ENCODE measurements at regions not wholly inside any gene's neighbourhood (a gene's known extent, or its start where the extent isn't known, plus 50 kb on each side); places are given as distances from the start of the nearest gene placed in this dataset.
"Not testable (repeated sequence)": the region's sequence is repeated elsewhere in the genome, so short reads cannot be mapped to it uniquely, and the experiment has no call there.

- DNase-seq: no peak
Measured at GRCh38 chr4:163697121-163697520, 202.6 kb downstream of the TMA16 start.

- not testable (repeated sequence) for DNase-seq
Measured at GRCh38 chr4:163700383-163700782, 205.9 kb downstream of the TMA16 start.

- DNase-seq: no peak
Measured at GRCh38 chr4:163701916-163702315, 207.4 kb downstream of the TMA16 start.

- DNase-seq: no peak
Measured at GRCh38 chr4:163702736-163703135, 208.2 kb downstream of the TMA16 start.

- no peak for DNase-seq
Measured at GRCh38 chr4:163703251-163703650, 208.8 kb downstream of the TMA16 start.

- DNase-seq: no peak
Measured at GRCh38 chr4:163707873-163708272, 213.4 kb downstream of the TMA16 start.

- no peak for DNase-seq
Measured at GRCh38 chr4:163709601-163710000, 215.1 kb downstream of the TMA16 start.

- no peak for DNase-seq
Measured at GRCh38 chr4:163710158-163710557, 215.7 kb downstream of the TMA16 start.

- not testable (repeated sequence) for DNase-seq
Measured at GRCh38 chr4:163724495-163724894, 230.0 kb downstream of the TMA16 start.

- no peak for DNase-seq
Measured at GRCh38 chr4:163726641-163727040, 232.2 kb downstream of the TMA16 start.

GRCh38 chr4:163731071-163731470, 236.6 kb downstream of the TMA16 start:
- DNase-seq: no peak

- DNase-seq: no peak
Measured at GRCh38 chr4:163732473-163732872, 238.0 kb downstream of the TMA16 start.

GRCh38 chr4:163736876-163737275, 242.4 kb downstream of the TMA16 start:
- no peak for DNase-seq

- DNase-seq: not testable (repeated sequence)
Measured at GRCh38 chr4:163737846-163738245, 243.4 kb downstream of the TMA16 start.

- DNase-seq: no peak
Measured at GRCh38 chr4:163738521-163738920, 244.0 kb downstream of the TMA16 start.

GRCh38 chr4:163744861-163745260, 250.4 kb downstream of the TMA16 start:
- DNase-seq: no peak

- no peak for DNase-seq
Measured at GRCh38 chr4:163747293-163747692, 252.8 kb downstream of the TMA16 start.

GRCh38 chr4:163747886-163748285, 253.4 kb downstream of the TMA16 start:
- no peak for DNase-seq

- DNase-seq: peak; percentile 17
Measured at GRCh38 chr4:163748449-163748848, 254.0 kb downstream of the TMA16 start.

- no peak for DNase-seq
Measured at GRCh38 chr4:163755013-163755412, 260.5 kb downstream of the TMA16 start.

GRCh38 chr4:163757219-163757618, 262.7 kb downstream of the TMA16 start:
- no peak for DNase-seq

- DNase-seq: no peak
Measured at GRCh38 chr4:163758032-163758431, 263.5 kb downstream of the TMA16 start.

GRCh38 chr4:163762741-163763140, 268.3 kb downstream of the TMA16 start:
- DNase-seq: no peak

GRCh38 chr4:163764569-163764968, 270.1 kb downstream of the TMA16 start:
- no peak for DNase-seq

GRCh38 chr4:163768014-163768413, 273.5 kb downstream of the TMA16 start:
- no peak for DNase-seq

- no peak for DNase-seq
Measured at GRCh38 chr4:163772238-163772637, 277.7 kb downstream of the TMA16 start.

Measured in NCI-H1092 treated with DMSO at 0.1 percent for 48 hours (cell line).